KBM-7 (cell line): ENCODE measurements at regions not wholly inside any gene's neighbourhood (a gene's known extent, or its start where the extent isn't known, plus 50 kb on each side); places are given as distances from the start of the nearest gene placed in this dataset.
A peak's percentile ranks its signal among the peaks of the same experiment; 100 is the strongest.

Experiments
- DNase-seq: peaks from one replicate; pipeline ENCODE4 v3.0.0-alpha.2; 2015
- in situ Hi-C: fragments of 300-500 bp; cut with MboI; formaldehyde crosslinking; loops from 2 replicates; pipeline ENCODE4 v1.14.3; 2020; ENCODE audit warnings: low sequenced_read_pairs, low pct_unique_long_range_greater_than_20kb, mixed read lengths

- DNase-seq: no peak
- in situ Hi-C loops: no loop called here
Measured at GRCh38 chr7:25931156-25931555, 220.8 kb upstream of the NFE2L3 start.

- in situ Hi-C loops: no loop called here
- no peak for DNase-seq
Measured at GRCh38 chr7:25933921-25934320, 218.1 kb upstream of the NFE2L3 start.

GRCh38 chr7:25940086-25940906 is 211.7 kb upstream of the NFE2L3 start:
- peak; percentile 38 for DNase-seq
- in situ Hi-C loops: no loop called here

GRCh38 chr7:25944777-25945515 is 207.1 kb upstream of the NFE2L3 start:
- in situ Hi-C loops: no loop called here

GRCh38 chr7:25945608-25946007 is 206.4 kb upstream of the NFE2L3 start:
- DNase-seq: no peak
- in situ Hi-C loops: no loop called here

More at GRCh38 chr7:25944777-25945515, 207.1 kb upstream of the NFE2L3 start:
- peak; percentile 15 for DNase-seq

- no peak for DNase-seq
- in situ Hi-C loops: no loop called here
Measured at GRCh38 chr7:25946181-25946580, 205.8 kb upstream of the NFE2L3 start.

- no peak for DNase-seq
- in situ Hi-C loops: no loop called here
Measured at GRCh38 chr7:25947669-25948516, 204.1 kb upstream of the NFE2L3 start.

- DNase-seq: peak; percentile 45
- in situ Hi-C loops: no loop called here
Measured at GRCh38 chr7:25949736-25950487, 202.1 kb upstream of the NFE2L3 start.

GRCh38 chr7:25950488-25951413 is 201.2 kb upstream of the NFE2L3 start:
- peak; percentile 94 for DNase-seq
- in situ Hi-C loops: no loop called here

- in situ Hi-C loops: no loop called here
- DNase-seq: no peak
Measured at GRCh38 chr7:25951414-25952260, 200.4 kb upstream of the NFE2L3 start.

GRCh38 chr7:25952261-25953057 is 199.5 kb upstream of the NFE2L3 start:
- in situ Hi-C loops: no loop called here
- no peak for DNase-seq

GRCh38 chr7:25953859-25954258 is 198.1 kb upstream of the NFE2L3 start:
- in situ Hi-C loops: no loop called here
- DNase-seq: peak; percentile 23

- DNase-seq: no peak
- in situ Hi-C loops: no loop called here
Measured at GRCh38 chr7:25954395-25954794, 197.6 kb upstream of the NFE2L3 start.

- no peak for DNase-seq
- in situ Hi-C loops: no loop called here
Measured at GRCh38 chr7:25959168-25959734, 192.7 kb upstream of the NFE2L3 start.

GRCh38 chr7:25963733-25964132 is 188.3 kb upstream of the NFE2L3 start:
- in situ Hi-C loops: no loop called here
- DNase-seq: no peak

- DNase-seq: no peak
- in situ Hi-C loops: no loop called here
Measured at GRCh38 chr7:25964483-25964991, 187.5 kb upstream of the NFE2L3 start.
